Activated naive CD4-positive, alpha-beta T cell treated with anti-CD3 and anti-CD28 coated beads for 36 hours (primary cell): ENCODE measurements at regions not wholly inside any gene's neighbourhood (a gene's known extent, or its start where the extent isn't known, plus 50 kb on each side); places are given as distances from the start of the nearest gene placed in this dataset.

Experiments used
- CTCF ChIA-PET: fragments of 350-600 bp; sonication (Branson Sonifier 250); formaldehyde crosslinking; loops from one replicate; lab custom pipeline; 2021; ENCODE audit warnings: antibody characterized with exemption; lab: Charles Lee
- DNase-seq: peaks from one replicate; pipeline ENCODE4 v3.0.0-alpha.2; 2020
- H3K27ac Mint-ChIP-seq: one replicate; pipeline ENCODE4 v1.8.0; 2021; ENCODE audit warnings: mild to moderate bottlenecking, mixed read lengths
- H3K27me3 Mint-ChIP-seq: one replicate; pipeline ENCODE4 v1.8.0; 2021; ENCODE audit warnings: low read depth, mixed read lengths
- H3K36me3 Mint-ChIP-seq: one replicate; pipeline ENCODE4 v1.8.0; 2021; ENCODE audit warnings: low read depth, mixed read lengths
- H3K4me1 Mint-ChIP-seq: one replicate; pipeline ENCODE4 v1.8.0; 2021; ENCODE audit warnings: low read depth, mixed read lengths
- H3K4me3 Mint-ChIP-seq: one replicate; pipeline ENCODE4 v1.8.0; 2021; ENCODE audit warnings: mild to moderate bottlenecking, moderate library complexity, mixed read lengths
- H3K9me3 Mint-ChIP-seq: one replicate; pipeline ENCODE4 v1.8.0; 2021; ENCODE audit warnings: mixed read lengths
- intact Hi-C: fragments of 100-400 bp; cut with micrococcal nuclease; formaldehyde crosslinking; loops from one replicate; pipeline ENCODE4 v1.15.1; 2023

DNA sequence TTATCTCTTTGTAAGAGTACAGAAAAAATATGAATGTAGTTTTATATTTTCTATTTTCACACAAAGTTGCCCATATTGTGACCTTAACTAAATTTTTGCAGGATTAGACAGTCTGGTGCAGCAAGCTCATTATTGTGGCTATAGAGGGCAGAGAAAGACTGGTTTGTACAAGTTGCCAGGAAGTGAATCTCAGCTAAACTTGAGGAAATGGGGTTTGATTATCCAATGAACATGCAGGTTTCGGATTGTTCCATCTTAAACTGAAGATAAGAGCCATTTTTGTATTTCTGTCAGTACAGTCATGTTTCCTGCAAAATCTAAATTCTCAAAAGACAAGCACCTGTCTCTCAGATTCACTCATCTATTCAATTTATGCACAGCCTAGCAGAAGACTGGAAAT is 390.9 kb downstream of the MMUT start:
- Mint-ChIP-seq H3K27ac (no peak overlapping the region), H3K9me3 (peaks cover 3% of the 10 kb centered on the region)

DNA sequence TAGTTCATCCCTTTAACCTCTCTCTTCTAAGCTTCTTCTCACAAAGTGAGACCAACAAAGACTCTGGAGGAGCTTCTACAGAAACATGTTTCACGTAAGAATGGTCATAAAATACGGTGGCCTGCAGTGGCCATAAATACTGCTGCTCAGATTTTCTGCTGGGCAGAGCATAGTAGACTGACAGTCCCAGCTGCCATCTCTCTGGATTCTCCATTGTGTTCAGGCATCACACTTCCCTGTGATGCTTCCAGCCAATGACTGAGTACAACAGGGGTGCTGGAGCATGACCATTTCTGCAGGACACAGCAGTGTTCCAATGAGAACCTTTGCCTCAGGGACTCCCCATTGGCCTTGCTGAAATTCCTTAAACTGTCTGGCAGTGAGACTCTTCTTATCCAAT is 392.6 kb downstream of the MMUT start:
- Mint-ChIP-seq H3K4me3 (no peak overlapping the region), H3K27me3 (no peaks in the 10 kb centered on the region), H3K27ac (no peak overlapping the region), H3K4me1 (no peaks in the 10 kb centered on the region), H3K36me3 (no peaks in the 10 kb centered on the region), H3K9me3 (peaks cover 3% of the 10 kb centered on the region)
- no peak for DNase-seq
- CTCF ChIA-PET: no interaction called here
- intact Hi-C loops: no loop called here

More for the DNA sequence above, 390.9 kb downstream of the MMUT start:
- Mint-ChIP-seq H3K27me3 (no peaks in the 10 kb centered on the region), H3K4me3 (no peak overlapping the region), H3K36me3 (no peaks in the 10 kb centered on the region), H3K4me1 (no peaks in the 10 kb centered on the region)
- intact Hi-C loops: no loop called here
- no peak for DNase-seq
- CTCF ChIA-PET: no interaction called here

DNA sequence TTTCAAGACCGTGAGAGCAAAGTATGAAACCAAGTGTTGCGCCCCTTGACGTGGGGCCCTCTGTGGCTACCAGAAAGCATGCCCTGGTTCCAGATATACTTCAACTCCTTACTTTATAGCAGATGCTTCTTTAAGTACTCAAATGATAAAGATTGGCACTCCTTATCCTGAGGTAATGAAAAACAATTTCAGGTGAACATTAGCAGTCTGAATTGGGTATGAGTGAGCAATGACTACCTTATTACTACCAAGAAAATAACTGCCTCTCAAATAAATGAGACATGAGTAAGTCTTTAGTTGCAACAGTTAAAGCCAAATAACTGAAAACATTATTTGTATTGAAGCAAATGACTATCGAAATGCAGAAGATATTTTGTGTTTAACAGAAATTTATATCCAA is 408.7 kb downstream of the MMUT start:
- Mint-ChIP-seq H3K9me3 (peaks cover 4% of the 10 kb centered on the region), H3K36me3 (no peaks in the 10 kb centered on the region), H3K4me1 (no peaks in the 10 kb centered on the region), H3K4me3 (no peak overlapping the region), H3K27ac (no peak overlapping the region), H3K27me3 (no peaks in the 10 kb centered on the region)
- no peak for DNase-seq
- CTCF ChIA-PET: no interaction called here
- intact Hi-C loops: no loop called here

DNA sequence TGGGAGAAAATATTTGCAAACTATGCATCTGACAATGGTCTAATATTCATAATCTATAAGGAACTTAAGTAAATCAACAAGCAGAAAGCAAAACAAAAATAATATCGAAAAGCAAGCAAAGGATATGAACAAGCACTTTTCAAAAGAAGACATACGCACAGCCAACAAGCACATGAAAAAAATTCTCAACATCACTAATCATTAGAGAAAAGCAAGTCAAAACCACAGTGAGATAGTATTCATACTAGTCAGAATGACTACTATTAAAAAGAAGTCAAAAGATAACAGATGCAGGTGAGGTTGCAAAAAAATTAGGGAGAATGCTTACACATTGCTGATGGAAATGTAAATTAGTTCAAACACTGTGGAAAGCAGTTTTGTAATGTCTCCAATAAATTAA is 410.2 kb downstream of the MMUT start:
- H3K4me3 Mint-ChIP-seq: no peak overlapping the region
- DNase-seq: no peak
- CTCF ChIA-PET: no interaction called here
- intact Hi-C loops: no loop called here
- H3K36me3 Mint-ChIP-seq: no peaks in the 10 kb centered on the region
- no peaks in the 10 kb centered on the region for H3K4me1 Mint-ChIP-seq
- no peaks in the 10 kb centered on the region for H3K27me3 Mint-ChIP-seq
- H3K27ac Mint-ChIP-seq: no peak overlapping the region
- peaks cover 4% of the 10 kb centered on the region for H3K9me3 Mint-ChIP-seq

DNA sequence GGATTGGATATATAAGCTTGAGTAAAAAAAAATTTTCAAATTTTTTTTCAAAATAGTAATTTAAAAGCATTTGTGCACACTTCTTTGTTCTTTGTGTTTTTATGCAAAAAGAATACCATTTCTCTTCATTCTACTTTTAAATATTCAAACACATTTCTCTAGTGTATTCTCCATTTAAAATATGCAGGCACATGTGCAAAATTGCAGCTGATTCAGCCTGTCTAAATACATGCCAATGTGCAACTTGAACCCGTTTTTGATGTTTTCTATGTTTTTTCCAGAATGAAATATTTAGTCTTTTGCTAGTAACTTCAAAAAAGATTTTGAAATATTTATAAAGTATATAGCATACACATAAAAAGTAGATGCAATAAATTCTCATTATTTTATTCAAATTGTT is 411.8 kb downstream of the MMUT start:
- peaks cover 4% of the 10 kb centered on the region for H3K9me3 Mint-ChIP-seq
- DNase-seq: no peak
- intact Hi-C loops: no loop called here
- no peaks in the 10 kb centered on the region for H3K4me1 Mint-ChIP-seq
- no peaks in the 10 kb centered on the region for H3K27me3 Mint-ChIP-seq
- H3K36me3 Mint-ChIP-seq: no peaks in the 10 kb centered on the region
- H3K27ac Mint-ChIP-seq: no peak overlapping the region
- no peak overlapping the region for H3K4me3 Mint-ChIP-seq
- CTCF ChIA-PET: no interaction called here

DNA sequence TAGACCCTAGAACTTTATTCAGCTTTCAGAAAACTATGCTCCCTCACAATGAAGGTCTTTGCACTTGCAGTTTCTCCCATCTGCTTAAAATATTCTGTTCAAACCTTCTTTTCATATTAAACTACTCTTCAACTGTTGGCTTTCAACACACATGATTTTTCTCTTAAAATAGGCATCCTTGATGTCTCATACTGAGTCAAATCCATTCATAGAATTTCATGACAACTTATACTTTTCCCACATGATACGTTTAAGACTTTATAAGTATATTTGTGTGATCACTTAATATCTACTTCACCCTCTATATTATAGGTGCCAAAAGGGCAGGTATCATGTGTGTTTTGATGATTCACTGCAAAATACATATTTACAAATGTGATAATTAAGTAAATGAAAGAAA is 412.5 kb downstream of the MMUT start:
- no peak for DNase-seq
- no peaks in the 10 kb centered on the region for H3K4me1 Mint-ChIP-seq
- H3K4me3 Mint-ChIP-seq: no peak overlapping the region
- no peaks in the 10 kb centered on the region for H3K36me3 Mint-ChIP-seq
- CTCF ChIA-PET: no interaction called here
- H3K9me3 Mint-ChIP-seq: peaks cover 6% of the 10 kb centered on the region
- no peaks in the 10 kb centered on the region for H3K27me3 Mint-ChIP-seq
- H3K27ac Mint-ChIP-seq: no peak overlapping the region
- intact Hi-C loops: no loop called here

DNA sequence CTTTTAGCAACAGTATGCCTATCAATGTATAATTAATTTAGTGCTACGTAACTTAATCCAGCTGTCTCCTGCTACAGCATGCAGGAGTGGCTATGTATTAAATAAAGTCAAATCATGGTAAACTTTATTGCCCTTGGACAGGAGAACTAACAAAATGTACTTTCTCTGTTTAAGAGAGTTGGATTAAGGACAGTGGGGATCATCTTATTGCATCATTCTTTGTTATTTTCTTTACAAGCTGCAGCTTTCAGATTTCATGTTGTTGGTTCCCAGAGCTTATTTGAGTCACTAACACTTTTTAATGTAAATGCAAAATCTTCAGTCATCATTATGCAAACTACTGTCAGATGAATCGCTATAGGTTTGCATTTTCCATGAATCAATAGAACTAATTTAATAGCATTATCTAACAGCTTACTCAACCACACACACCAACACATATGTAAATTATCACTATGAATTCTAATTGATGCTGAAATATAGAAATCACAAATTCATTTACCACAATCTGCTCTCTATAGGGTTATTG is 424.7 kb downstream of the MMUT start:
- no peak overlapping the region for H3K4me3 Mint-ChIP-seq

DNA sequence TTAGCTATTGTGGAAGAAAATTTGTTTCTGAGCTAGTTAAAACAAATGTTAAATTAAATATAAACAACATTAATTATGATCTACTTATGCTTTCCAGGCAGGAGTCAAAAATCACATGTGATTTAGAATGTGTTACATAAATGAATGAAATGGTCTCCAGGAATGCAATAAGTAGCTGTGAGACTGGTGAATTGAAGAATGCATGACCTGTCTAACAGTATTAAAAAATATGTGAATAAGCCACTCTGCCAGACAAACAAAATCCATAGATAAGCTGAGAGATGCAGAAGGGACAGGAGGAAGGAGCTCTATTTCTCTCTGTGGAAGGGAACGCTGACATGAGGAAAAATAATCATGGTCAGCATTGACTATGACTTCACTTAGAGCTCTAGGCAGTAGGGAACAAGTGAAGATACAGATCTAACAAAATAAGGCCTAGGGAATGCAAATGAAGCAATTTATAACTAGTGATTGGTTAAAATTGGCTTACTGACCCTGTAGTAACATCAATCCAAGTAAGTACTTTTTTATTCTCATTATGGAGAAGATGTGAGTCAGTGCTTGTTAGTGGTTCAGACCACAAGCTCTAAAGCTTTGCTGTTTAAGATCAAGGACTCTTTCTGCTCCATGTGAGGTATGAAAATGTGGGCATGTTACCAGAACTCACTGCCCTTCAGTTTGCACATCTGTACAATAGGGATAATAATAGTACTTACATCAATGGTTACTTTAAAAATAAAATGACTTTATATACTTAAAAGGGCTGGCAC is 432.6 kb downstream of the MMUT start:
- no peak for DNase-seq
- peaks cover 1% of the 10 kb centered on the region for H3K9me3 Mint-ChIP-seq
- intact Hi-C loops: no loop called here
- H3K4me1 Mint-ChIP-seq: no peaks in the 10 kb centered on the region
- H3K27me3 Mint-ChIP-seq: no peaks in the 10 kb centered on the region
- H3K4me3 Mint-ChIP-seq: no peak overlapping the region
- H3K36me3 Mint-ChIP-seq: no peaks in the 10 kb centered on the region
- CTCF ChIA-PET: interaction anchor here (0.6 to 0.8 kb wide), 2 partner anchors 10 to 86 kb away, joined by 3 to 4 read pairs; no protein-coding TSS in a partner anchor
- H3K27ac Mint-ChIP-seq: no peak overlapping the region

More for the DNA sequence above, 424.7 kb downstream of the MMUT start:
- Mint-ChIP-seq H3K27me3 (no peaks in the 10 kb centered on the region), H3K9me3 (peaks cover 8% of the 10 kb centered on the region), H3K4me1 (no peaks in the 10 kb centered on the region), H3K36me3 (no peaks in the 10 kb centered on the region), H3K27ac (no peak overlapping the region)
- CTCF ChIA-PET: no interaction called here
- intact Hi-C loops: no loop called here
- DNase-seq: no peak

DNA sequence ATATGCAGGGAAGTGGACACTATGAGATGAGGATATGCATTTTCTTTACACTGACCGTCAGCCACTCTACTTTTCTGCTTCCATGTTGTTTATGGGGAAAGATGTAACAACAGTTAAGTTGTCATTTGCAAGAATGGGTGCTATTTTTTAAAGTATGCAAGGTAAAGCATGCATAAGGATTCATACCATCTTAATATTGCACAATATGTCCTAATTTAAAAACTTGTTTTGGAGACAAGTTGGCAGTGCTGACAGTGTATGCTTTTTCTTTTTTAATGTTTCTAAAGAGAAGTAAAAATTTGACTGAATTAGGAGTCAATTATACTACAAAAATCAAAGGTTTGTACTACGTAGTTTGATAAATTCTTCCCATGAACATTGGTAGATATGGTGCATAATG is 435.4 kb downstream of the MMUT start:
- no peak for DNase-seq
- no peak overlapping the region for H3K27ac Mint-ChIP-seq
- H3K4me3 Mint-ChIP-seq: no peak overlapping the region
- H3K4me1 Mint-ChIP-seq: no peaks in the 10 kb centered on the region
- CTCF ChIA-PET: no interaction called here
- H3K36me3 Mint-ChIP-seq: no peaks in the 10 kb centered on the region
- no peaks in the 10 kb centered on the region for H3K9me3 Mint-ChIP-seq
- intact Hi-C loops: no loop called here
- H3K27me3 Mint-ChIP-seq: no peaks in the 10 kb centered on the region

DNA sequence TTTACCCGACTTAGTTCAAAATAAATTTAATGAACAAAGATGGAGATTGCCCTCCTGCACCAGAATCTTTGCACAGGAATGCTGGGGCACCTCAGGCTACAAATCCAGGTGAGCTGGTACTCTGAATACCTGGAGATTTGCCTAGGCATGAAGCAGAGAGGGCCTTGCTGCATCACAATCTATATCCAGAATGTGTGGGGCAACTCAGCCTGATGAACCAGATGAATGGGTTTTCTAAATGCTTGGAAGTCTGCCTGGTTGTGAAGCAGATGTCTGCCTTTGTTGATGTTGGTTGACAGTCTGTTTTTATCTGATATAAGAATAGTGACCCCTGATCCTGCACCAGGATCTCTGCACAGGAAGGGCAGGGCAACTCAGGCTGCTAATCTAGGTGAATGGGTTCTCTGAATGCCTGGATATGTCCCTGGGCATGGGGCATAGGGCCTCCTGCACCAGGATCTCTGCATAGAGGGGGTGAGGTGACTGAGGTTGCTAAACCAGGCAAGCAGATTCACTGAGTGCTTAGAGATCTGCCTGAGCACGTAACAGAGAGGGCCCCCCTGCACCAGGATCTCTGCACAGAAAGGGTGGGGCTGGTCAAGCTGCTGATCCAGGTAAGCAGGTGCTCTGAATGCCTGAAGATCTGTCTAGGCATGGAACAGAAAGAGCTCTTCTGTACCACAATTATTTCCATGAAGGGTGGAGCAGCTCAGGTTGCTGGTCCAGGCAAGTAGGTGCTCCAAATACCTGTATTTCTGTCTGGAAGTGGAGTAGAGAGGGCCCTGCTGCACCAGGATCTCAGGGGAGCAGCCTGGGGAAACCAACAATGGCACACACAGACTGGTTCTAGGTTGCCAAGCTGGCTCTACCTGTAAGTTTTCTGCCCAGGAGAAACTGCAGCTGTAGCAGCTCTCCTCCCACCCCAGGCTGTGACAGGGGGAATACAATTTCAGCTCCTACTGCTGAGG is 437.5 kb downstream of the MMUT start:
- Mint-ChIP-seq H3K27me3 (no peaks in the 10 kb centered on the region), H3K9me3 (peaks cover 12% of the 10 kb centered on the region), H3K27ac (no peak overlapping the region), H3K4me1 (no peaks in the 10 kb centered on the region), H3K36me3 (no peaks in the 10 kb centered on the region), H3K4me3 (no peak overlapping the region)
- no peak for DNase-seq
- CTCF ChIA-PET: no interaction called here
- intact Hi-C loops: no loop called here

DNA sequence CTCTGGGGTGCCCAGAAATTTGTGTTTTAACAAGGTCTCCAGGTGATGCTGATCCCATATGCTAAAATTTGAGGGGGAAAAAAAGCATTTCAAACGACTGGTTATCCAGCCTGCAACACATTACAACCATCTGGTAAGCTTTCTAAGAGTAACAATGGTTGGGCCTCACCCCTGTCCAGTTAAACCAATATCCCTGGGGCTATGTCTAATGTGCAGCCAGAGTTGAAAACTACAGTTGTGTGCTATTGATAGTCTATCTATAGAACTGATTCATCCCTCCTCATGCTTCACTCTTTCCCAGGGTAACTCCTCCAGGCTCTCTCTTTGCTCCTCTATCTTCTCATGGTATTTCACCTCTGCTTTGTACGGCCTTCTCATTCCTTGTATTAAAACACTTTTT is 458.3 kb downstream of the MMUT start:
- H3K27me3 Mint-ChIP-seq: no peaks in the 10 kb centered on the region
- DNase-seq: no peak
- H3K27ac Mint-ChIP-seq: no peak overlapping the region

DNA sequence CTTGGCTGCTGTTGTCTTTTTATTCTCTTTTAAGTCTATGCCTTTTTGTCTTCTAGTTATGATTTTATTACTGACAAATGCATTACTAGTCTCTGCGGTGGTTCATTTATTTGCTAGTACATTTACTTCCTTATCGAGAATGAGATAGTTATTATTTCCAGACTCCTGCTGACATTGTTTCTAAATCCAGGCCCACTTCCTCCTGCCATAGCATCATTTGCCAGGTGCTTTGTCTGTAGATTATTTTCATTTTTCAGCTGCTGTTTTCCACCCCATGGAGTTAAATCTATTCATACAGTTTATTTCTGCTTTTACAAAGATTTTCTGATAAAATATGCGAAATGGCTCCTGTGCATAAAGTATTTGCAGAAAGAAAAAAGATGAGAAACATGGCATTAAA is 459.7 kb downstream of the MMUT start:
- no peak overlapping the region for H3K27ac Mint-ChIP-seq

More for the DNA sequence above, 458.3 kb downstream of the MMUT start:
- intact Hi-C loops: no loop called here
- CTCF ChIA-PET: no interaction called here
- Mint-ChIP-seq H3K36me3 (no peaks in the 10 kb centered on the region), H3K4me1 (no peaks in the 10 kb centered on the region), H3K4me3 (no peak overlapping the region), H3K9me3 (peaks cover 8% of the 10 kb centered on the region)

More for the DNA sequence above, 459.7 kb downstream of the MMUT start:
- CTCF ChIA-PET: no interaction called here
- Mint-ChIP-seq H3K4me1 (no peaks in the 10 kb centered on the region), H3K27me3 (no peaks in the 10 kb centered on the region), H3K36me3 (no peaks in the 10 kb centered on the region), H3K9me3 (peaks cover 5% of the 10 kb centered on the region), H3K4me3 (no peak overlapping the region)
- no peak for DNase-seq
- intact Hi-C loops: no loop called here
